ENCODE measurements at regions not wholly inside any gene's neighbourhood (a gene's known extent, or its start where the extent isn't known, plus 50 kb on each side); places are given as distances from the start of the nearest gene placed in this dataset.

DNA sequence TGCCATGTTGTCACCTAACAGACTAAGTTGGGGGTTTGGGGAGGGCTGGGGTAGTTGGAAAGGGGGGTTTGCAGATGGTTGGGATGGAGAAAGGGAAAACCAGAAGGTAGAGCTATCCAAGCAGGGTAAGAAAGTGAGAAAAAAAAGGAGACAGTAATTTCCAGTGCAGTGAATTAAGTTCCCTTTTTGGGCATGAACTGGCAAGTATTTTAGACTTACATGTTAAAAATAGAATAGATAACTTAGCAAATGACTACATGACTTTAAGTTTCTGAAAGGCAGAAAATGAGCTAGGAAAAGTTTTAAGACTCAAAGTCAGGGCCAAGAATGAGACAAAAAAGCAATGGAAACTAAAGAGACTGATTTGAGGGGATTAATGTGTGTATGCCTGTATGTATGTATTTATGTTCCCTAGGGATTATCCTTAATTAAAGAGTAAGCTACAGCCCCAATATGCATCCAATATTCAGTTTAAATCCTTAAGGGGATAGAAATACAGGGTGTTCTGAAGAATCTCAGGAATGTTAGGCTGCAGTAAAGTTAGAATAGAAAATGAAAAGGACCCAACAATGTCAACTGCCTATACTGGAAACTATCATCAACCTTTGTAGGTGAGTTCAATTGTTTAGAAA, 285.2 kb upstream of the MME start:
- ATAC-seq (replicated peaks), result no peak
- no peak overlapping the region for H3K27ac Mint-ChIP-seq
- no peak overlapping the region for H3K4me3 Mint-ChIP-seq
- no peaks in the 10 kb centered on the region for H3K36me3 Mint-ChIP-seq (ENCODE audit: low read depth)
- H3K4me1 Mint-ChIP-seq, result no peaks in the 10 kb centered on the region
- H3K27me3 Mint-ChIP-seq, result no peaks in the 10 kb centered on the region
- H3K9me3 Mint-ChIP-seq, result no peaks in the 10 kb centered on the region

DNA sequence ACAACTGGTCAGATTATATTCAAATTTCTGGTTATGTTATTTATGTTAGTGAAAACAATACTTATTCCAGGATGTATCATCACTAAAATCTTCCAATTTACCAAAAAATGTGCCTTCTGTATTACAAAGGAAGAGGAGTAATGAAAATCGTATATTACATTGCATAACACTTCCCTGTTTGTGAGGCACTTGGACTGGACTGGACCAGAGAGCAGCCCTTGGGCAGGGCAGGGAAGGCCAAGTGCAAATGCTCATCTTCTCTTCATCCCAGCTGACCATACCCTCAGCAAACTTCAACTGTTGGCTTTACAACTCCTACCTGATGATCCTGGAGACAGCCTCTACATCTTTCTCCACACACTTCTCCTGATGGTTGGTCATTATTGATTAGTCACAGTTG, 285.7 kb upstream of the MME start:
- no peaks in the 10 kb centered on the region for H3K9me3 Mint-ChIP-seq
- H3K27me3 Mint-ChIP-seq, result no peaks in the 10 kb centered on the region
- H3K36me3 Mint-ChIP-seq (ENCODE audit: low read depth), result no peaks in the 10 kb centered on the region
- no peaks in the 10 kb centered on the region for H3K4me1 Mint-ChIP-seq
- no peak for ATAC-seq (replicated peaks)
- H3K4me3 Mint-ChIP-seq, result no peak overlapping the region
- no peak overlapping the region for H3K27ac Mint-ChIP-seq

DNA sequence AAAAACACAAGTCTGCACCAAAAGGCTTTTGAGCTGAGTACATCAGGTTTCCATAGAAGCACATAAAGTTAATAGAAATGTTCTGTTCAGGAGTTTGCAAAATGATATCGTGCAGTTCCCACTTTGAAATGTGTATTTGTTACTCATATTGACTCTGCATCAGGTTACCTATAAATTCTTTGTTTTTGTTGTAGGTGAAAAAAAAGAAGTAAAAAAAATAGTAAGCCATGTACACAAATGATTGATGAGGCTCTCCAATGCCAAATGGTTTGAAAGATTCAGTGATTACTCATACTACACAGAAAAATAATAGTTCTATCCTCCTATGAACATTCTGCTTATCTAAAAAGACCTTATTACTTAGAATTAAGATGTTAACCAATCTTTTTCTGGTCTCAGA, 287.3 kb upstream of the MME start:
- Mint-ChIP-seq H3K36me3 (ENCODE audit: low read depth) (no peaks in the 10 kb centered on the region), H3K27ac (no peak overlapping the region), H3K4me3 (no peak overlapping the region), H3K4me1 (no peaks in the 10 kb centered on the region), H3K27me3 (no peaks in the 10 kb centered on the region), H3K9me3 (no peaks in the 10 kb centered on the region)
- no peak for ATAC-seq (replicated peaks)

GRCh38 chr3:154791611-154792010, 288.5 kb upstream of the MME start:
- Mint-ChIP-seq H3K4me3 (no peak overlapping the region), H3K27ac (no peak overlapping the region), H3K9me3 (no peaks in the 10 kb centered on the region), H3K27me3 (no peaks in the 10 kb centered on the region), H3K36me3 (ENCODE audit: low read depth) (no peaks in the 10 kb centered on the region), H3K4me1 (no peaks in the 10 kb centered on the region)
- ATAC-seq (replicated peaks), result no peak

GRCh38 chr3:154786724-154787123, 293.4 kb upstream of the MME start:
- no peaks in the 10 kb centered on the region for H3K4me1 Mint-ChIP-seq
- no peaks in the 10 kb centered on the region for H3K27me3 Mint-ChIP-seq
- no peak overlapping the region for H3K27ac Mint-ChIP-seq
- H3K9me3 Mint-ChIP-seq, result peaks cover 3% of the 10 kb centered on the region
- no peak overlapping the region for H3K4me3 Mint-ChIP-seq
- ATAC-seq (replicated peaks), result no peak
- no peaks in the 10 kb centered on the region for H3K36me3 Mint-ChIP-seq (ENCODE audit: low read depth)

DNA sequence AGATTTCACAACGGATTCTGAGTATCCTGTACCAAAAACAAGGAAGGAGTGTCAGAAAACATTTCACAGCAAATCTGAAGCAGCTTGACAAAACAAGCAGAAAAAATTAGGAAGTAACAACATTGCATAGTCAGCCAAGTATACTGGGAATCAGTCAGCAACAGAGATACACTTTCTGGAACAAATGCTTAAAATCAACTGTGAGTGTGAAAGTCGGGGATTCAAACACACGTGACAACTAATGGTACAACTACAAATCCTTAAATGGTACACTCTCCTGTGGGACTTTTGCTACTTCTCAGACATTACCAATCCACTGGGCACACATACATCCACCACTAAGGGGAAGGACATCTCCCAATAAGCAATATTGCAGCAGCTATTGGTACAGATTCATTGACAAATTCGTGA, 296.6 kb upstream of the MME start:
- H3K9me3 Mint-ChIP-seq, result peaks cover 3% of the 10 kb centered on the region
- ATAC-seq (replicated peaks), result no peak
- no peak overlapping the region for H3K4me3 Mint-ChIP-seq
- no peak overlapping the region for H3K27ac Mint-ChIP-seq
- H3K27me3 Mint-ChIP-seq, result no peaks in the 10 kb centered on the region
- H3K4me1 Mint-ChIP-seq, result no peaks in the 10 kb centered on the region
- H3K36me3 Mint-ChIP-seq (ENCODE audit: low read depth), result no peaks in the 10 kb centered on the region

DNA sequence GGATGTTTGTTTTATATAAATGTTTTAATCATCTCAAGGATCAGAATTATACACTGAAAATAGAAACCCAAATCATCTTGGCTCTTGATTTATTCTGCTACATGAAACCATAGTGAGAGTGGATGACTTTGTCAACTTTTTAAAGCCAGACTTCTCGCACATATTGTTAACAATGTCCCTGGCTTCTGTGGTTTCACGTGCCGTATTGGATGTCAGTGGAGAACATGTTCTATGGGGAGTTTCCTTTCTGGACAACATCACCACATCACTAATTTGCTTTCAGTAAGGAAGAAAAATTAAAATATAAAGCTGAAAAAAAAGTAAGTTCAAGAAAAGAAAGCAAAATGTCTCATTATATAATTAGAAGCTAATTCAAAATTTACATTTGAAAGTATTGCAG, 297.1 kb upstream of the MME start:
- Mint-ChIP-seq H3K4me3 (no peak overlapping the region), H3K4me1 (no peaks in the 10 kb centered on the region), H3K36me3 (ENCODE audit: low read depth) (no peaks in the 10 kb centered on the region), H3K27me3 (no peaks in the 10 kb centered on the region), H3K9me3 (peaks cover 3% of the 10 kb centered on the region), H3K27ac (no peak overlapping the region)
- no peak for ATAC-seq (replicated peaks)

- no peaks in the 10 kb centered on the region for H3K36me3 Mint-ChIP-seq (ENCODE audit: low read depth)
- no peaks in the 10 kb centered on the region for H3K4me1 Mint-ChIP-seq
- ATAC-seq (replicated peaks), result no peak
- H3K9me3 Mint-ChIP-seq, result peaks cover 3% of the 10 kb centered on the region
- H3K27me3 Mint-ChIP-seq, result no peaks in the 10 kb centered on the region
- no peak overlapping the region for H3K4me3 Mint-ChIP-seq
- no peak overlapping the region for H3K27ac Mint-ChIP-seq
Observed at GRCh38 chr3:154782151-154782550, 298.0 kb upstream of the MME start.

DNA sequence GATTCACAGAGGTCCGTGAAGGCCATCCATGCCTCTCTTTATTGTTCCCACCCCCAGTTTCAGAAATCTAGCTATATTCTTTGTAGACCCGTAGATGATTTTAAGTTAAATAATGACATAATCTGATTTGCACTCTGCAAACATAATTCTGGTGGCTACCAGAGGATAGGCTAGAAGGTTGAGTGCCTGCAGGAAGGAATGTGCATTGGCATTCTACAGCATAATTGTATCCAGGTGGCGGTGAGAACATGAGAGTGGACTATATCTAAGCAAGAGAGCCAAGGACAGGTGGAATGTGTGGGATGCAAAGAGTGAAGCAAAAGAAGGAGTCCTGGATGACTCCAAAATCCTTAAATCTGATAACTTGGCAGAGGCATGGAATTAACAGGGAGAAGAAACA, 298.5 kb upstream of the MME start:
- H3K27me3 Mint-ChIP-seq, result no peaks in the 10 kb centered on the region
- H3K9me3 Mint-ChIP-seq, result peaks cover 3% of the 10 kb centered on the region
- H3K4me1 Mint-ChIP-seq, result no peaks in the 10 kb centered on the region
- no peak overlapping the region for H3K4me3 Mint-ChIP-seq
- no peaks in the 10 kb centered on the region for H3K36me3 Mint-ChIP-seq (ENCODE audit: low read depth)
- no peak overlapping the region for H3K27ac Mint-ChIP-seq
- no peak for ATAC-seq (replicated peaks)

DNA sequence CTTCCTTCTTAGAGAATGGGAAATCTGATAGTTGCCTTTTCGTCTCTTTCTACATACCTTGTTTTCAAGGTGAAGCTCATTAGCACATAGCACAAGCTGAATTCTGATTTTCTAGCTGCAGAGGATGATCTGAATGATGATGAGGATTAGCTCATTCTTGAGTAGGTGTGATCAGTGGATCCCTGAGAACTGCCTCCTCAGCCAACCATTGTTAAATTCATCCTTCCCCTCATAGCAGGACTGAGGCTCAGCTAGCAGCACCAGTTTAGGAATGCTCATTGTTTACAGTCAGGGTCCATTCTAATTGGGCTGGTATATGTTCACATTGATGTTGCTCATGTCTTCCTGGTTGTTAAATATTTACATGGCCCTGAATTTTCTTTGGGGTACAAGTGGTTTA, 299.9 kb upstream of the MME start:
- H3K36me3 Mint-ChIP-seq (ENCODE audit: low read depth), result no peaks in the 10 kb centered on the region
- H3K27me3 Mint-ChIP-seq, result peaks cover 4% of the 10 kb centered on the region
- peaks cover 3% of the 10 kb centered on the region for H3K9me3 Mint-ChIP-seq
- ATAC-seq (replicated peaks), result no peak
- no peak overlapping the region for H3K4me3 Mint-ChIP-seq
- no peak overlapping the region for H3K27ac Mint-ChIP-seq
- H3K4me1 Mint-ChIP-seq, result no peaks in the 10 kb centered on the region

GRCh38 chr3:154779571-154779970, 300.5 kb upstream of the MME start:
- no peak overlapping the region for H3K27ac Mint-ChIP-seq
- H3K36me3 Mint-ChIP-seq (ENCODE audit: low read depth), result no peaks in the 10 kb centered on the region
- peaks cover 4% of the 10 kb centered on the region for H3K27me3 Mint-ChIP-seq
- no peaks in the 10 kb centered on the region for H3K4me1 Mint-ChIP-seq
- H3K4me3 Mint-ChIP-seq, result no peak overlapping the region
- peaks cover 3% of the 10 kb centered on the region for H3K9me3 Mint-ChIP-seq
- ATAC-seq (replicated peaks), result no peak

DNA sequence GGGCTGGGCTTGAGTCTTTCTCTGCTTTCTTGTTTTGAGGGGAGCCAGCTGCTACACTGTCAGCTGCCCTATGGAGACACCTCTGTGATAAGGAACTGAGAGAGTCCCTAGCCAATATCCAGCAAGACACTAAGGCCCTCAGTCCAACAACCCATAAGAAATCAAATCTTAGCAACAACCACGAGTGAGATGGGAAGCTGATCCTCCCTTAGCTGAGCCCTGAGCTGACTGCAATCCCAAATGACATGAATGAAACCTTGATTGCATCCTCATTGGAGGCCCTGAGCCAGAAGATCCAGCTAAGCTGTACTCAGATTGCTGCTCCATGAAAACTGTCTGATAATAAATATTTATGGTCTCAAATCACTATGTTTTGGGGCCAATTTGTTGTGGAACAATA, 302.1 kb upstream of the MME start:
- no peak for ATAC-seq (replicated peaks)
- Mint-ChIP-seq H3K36me3 (ENCODE audit: low read depth) (no peaks in the 10 kb centered on the region), H3K27ac (no peak overlapping the region), H3K9me3 (peaks cover 3% of the 10 kb centered on the region), H3K27me3 (peaks cover 4% of the 10 kb centered on the region), H3K4me3 (no peak overlapping the region), H3K4me1 (no peaks in the 10 kb centered on the region)

DNA sequence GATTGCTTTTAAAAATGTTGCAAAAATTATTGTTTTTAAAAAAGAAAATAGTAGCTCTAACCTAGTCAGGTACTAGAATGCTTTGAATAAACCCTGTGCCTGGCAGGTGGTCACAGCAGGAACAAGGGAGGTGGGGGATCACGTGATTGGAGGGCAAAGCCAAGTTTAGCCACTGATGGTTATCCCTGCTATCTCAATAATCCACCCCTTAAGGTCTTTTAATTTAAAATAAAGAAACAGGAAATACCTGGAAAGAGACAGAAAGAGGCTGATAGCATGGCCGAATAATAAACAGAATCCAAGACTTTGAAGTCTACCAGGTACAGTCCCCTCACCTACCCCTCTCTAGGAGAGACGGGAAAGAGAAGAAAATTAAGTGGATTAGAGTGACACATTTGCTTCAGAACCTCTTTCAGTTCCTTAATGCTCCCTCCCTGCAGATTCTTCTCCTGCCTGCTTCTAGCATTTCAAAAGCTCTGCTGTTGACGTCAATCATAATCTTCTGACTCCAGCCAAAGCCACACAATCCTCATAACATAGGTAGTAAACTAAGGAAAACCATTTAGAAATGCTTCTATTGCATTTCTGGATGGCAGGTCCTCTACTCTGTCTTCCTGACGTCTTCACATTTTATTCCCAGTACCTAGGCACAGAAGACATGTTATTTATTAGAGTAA, 303.4 kb upstream of the MME start:
- H3K4me1 Mint-ChIP-seq, result no peaks in the 10 kb centered on the region
- H3K27ac Mint-ChIP-seq, result no peak overlapping the region
- no peaks in the 10 kb centered on the region for H3K9me3 Mint-ChIP-seq
- H3K27me3 Mint-ChIP-seq, result peaks cover 4% of the 10 kb centered on the region
- no peak for ATAC-seq (replicated peaks)
- H3K36me3 Mint-ChIP-seq (ENCODE audit: low read depth), result no peaks in the 10 kb centered on the region
- no peak overlapping the region for H3K4me3 Mint-ChIP-seq

DNA sequence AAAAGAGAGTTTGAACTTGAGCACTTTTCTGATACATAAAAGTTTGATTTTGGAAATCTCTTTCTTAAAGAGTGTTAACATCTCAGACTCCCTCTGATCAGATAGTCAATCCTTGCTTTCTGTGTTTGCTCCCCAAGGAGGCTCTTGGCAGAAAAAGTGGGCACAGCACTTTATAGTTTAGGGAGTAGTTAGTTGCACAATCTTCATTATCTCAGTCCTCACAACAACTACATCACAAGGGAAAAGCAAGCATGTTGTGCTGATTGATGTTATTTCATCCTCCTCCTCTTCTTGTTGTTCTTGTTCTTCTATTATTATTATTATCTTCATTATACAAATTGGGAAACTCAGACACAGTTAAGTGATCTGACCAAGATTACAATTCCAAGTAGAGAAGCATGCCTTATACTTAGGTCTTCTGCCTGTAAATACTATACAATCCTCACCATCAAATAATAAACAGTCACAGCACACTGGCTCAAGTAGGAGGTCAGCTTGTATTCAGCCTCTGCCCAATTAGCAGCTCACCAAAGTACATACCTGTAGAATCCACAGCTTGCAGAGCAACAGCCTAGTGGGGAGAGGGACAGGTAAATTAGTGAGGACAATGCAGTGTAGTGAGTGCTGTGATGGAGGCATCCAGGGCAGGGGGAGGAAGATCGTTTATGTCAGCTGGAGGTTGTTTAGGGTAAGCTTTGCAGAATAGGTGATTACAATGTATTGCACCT, 304.1 kb upstream of the MME start:
- no peak overlapping the region for H3K27ac Mint-ChIP-seq
- ATAC-seq (replicated peaks), result no peak
- H3K36me3 Mint-ChIP-seq (ENCODE audit: low read depth), result no peaks in the 10 kb centered on the region
- no peaks in the 10 kb centered on the region for H3K4me1 Mint-ChIP-seq
- H3K9me3 Mint-ChIP-seq, result no peaks in the 10 kb centered on the region
- H3K4me3 Mint-ChIP-seq, result no peak overlapping the region
- H3K27me3 Mint-ChIP-seq, result peaks cover 4% of the 10 kb centered on the region

DNA sequence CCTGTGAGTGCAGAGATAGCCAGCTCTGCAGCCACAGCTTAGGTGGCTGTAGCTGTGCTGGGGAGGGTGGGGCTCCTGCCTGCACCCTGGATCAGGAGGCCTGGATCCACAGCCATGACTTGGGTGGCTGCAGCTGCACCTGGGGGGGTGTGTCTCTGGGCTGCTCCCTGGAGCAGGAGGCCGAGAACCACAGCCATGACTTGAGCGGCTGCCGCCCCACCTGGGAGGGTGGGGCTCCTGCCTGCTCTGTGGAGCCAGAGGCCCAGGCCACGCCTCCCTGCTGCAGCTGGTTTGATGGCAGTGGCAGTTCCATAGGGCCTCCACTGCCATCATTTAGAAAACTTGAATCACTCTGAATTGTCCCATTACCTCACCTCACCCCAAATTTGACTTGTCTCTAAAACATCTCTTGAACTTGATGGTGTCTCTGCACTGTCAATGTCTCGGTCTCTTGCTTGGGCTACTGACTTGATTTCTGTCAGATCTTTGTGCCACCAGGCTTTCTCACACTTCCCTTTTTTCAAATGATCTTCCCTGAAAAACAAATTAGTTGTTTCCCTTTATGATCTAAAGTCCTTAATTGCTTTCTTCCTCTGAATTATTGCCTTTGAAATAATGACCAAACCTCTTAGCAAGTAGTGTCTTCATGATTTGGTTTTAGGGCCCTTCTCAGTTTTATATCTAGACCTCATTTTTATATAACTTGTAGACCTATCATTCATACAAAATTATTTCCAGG, 313.2 kb upstream of the MME start:
- H3K4me3 Mint-ChIP-seq, result no peak overlapping the region
- no peaks in the 10 kb centered on the region for H3K27me3 Mint-ChIP-seq
- peaks cover 11% of the 10 kb centered on the region for H3K9me3 Mint-ChIP-seq
- ATAC-seq (replicated peaks), result no peak
- H3K36me3 Mint-ChIP-seq (ENCODE audit: low read depth), result no peaks in the 10 kb centered on the region
- H3K4me1 Mint-ChIP-seq, result no peaks in the 10 kb centered on the region
- H3K27ac Mint-ChIP-seq, result no peak overlapping the region

All from activated T-helper 17 cell treated with anti-CD3 and anti-CD28 coated beads, Interleukin-2, amount 50 U/mL, for 72 hours (primary cell).